ENCODE measurements at regions not wholly inside any gene's neighbourhood (a gene's known extent, or its start where the extent isn't known, plus 50 kb on each side); places are given as distances from the start of the nearest gene placed in this dataset.

DNA sequence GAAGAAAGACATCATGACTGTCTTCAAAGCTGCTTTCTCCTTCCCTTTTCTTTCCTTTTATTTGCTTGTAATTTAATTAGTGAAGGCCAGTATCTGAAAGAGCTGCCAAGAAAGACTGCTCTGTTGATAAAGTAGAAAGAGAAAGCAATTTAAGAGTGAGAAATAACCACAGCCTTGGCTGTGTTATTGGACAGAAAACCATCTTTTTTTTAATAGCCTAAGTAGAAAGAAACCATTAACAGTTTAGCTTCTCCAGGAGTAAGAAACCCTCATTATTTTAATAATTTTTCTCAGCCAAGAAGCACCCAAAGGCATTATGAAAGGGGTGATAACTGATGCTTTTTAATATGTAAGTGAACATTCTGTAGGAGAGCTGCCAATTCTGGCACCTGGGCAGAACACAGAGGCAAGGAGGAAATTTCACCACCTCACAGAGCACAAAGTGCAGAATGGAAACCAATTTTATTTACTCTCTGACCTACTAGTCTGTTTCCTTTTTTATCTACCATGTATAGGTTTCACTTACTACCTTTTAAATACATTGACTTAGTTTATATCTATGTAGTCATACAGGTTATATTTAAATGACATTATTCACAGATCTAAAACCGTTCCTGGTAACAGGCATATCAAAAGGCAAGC is 703.2 kb downstream of the MRPL39 start:
- Mint-ChIP-seq H3K4me3 (no peak overlapping the region), H3K4me1 (no peaks in the 10 kb centered on the region), H3K36me3 (no peaks in the 10 kb centered on the region), H3K27me3 (ENCODE audit: low read depth) (no peaks in the 10 kb centered on the region), H3K9me3 (peaks cover 21% of the 10 kb centered on the region), H3K27ac (no peak overlapping the region)
- no peak for DNase-seq (ENCODE audit: low spot score in 2 of 2, unreplicated experiment in 2 of 2)
- TF ChIP-seq, protein P1, sequence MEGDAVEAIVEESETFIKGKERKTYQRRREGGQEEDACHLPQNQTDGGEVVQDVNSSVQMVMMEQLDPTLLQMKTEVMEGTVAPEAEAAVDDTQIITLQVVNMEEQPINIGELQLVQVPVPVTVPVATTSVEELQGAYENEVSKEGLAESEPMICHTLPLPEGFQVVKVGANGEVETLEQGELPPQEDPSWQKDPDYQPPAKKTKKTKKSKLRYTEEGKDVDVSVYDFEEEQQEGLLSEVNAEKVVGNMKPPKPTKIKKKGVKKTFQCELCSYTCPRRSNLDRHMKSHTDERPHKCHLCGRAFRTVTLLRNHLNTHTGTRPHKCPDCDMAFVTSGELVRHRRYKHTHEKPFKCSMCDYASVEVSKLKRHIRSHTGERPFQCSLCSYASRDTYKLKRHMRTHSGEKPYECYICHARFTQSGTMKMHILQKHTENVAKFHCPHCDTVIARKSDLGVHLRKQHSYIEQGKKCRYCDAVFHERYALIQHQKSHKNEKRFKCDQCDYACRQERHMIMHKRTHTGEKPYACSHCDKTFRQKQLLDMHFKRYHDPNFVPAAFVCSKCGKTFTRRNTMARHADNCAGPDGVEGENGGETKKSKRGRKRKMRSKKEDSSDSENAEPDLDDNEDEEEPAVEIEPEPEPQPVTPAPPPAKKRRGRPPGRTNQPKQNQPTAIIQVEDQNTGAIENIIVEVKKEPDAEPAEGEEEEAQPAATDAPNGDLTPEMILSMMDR (IDR thresholded peaks at IDR 0.05; ENCODE audit: unreplicated experiment): no peak

DNA sequence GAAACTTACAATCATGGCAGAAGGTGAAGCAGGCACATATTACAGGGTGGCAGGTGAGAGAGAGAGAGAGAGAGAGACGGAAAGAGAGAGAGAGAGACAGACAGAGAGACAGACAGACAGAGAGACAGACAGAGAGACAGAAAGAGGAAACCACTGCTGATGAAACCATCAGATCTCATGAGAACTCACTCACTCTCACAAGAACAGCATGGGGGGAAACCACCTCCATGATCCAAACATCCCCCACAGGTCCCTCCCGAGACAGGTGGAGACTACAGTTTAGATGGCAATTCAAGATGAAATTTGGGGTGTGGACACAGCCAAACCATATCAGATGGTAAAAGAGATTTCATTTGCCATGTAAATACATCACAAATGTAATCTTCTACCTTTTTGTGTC is 708.1 kb downstream of the MRPL39 start:
- Mint-ChIP-seq H3K27ac (no peak overlapping the region), H3K4me3 (no peak overlapping the region), H3K4me1 (peaks cover 4% of the 10 kb centered on the region), H3K27me3 (ENCODE audit: low read depth) (no peaks in the 10 kb centered on the region), H3K36me3 (no peaks in the 10 kb centered on the region), H3K9me3 (peaks cover 14% of the 10 kb centered on the region)
- TF ChIP-seq, protein P1 (IDR thresholded peaks at IDR 0.05; ENCODE audit: unreplicated experiment): no peak
- DNase-seq (ENCODE audit: low spot score in 2 of 2, unreplicated experiment in 2 of 2): no peak

DNA sequence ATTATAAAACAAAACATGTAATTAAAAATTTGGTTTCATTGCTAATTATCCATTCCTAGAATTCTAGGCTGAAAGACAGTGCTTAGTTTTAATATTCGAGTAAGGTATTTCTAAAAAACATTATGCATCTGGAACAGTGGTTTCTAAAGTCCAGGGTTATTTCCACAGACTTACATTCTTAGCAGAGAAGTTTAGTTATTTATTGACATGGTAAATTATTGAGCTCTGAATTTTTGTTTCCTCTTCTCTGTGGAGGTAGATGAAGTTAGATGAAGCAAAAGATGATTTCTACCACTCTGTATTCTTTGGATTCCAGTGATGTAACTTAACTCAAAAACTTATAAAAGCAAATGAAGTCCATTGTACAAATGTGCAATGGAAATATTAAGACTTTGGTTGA is 709.4 kb downstream of the MRPL39 start:
- Mint-ChIP-seq H3K4me1 (peaks cover 4% of the 10 kb centered on the region), H3K27me3 (ENCODE audit: low read depth) (no peaks in the 10 kb centered on the region), H3K36me3 (no peaks in the 10 kb centered on the region), H3K27ac (no peak overlapping the region), H3K9me3 (peaks cover 4% of the 10 kb centered on the region), H3K4me3 (no peak overlapping the region)
- no peak for DNase-seq (ENCODE audit: low spot score in 2 of 2, unreplicated experiment in 2 of 2)
- TF ChIP-seq, protein P1 (IDR thresholded peaks at IDR 0.05; ENCODE audit: unreplicated experiment): no peak

DNA sequence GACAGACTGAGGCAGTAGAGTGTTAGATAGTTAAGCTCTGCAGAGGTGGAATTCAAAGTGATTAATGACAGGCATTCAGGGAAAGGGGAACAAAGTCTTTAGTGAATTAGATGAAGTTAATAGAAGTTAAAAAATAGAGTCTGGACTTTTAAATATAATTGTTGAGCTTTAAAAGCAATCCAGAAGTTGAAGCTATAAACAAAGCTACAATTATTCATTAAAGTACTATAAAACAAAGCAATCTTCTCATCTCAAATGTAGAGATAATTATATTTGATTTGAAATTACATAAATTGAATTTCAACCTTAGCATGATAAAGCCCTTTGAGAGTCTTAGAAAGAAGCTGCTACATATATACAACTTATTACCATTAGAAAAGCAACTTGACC is 710.6 kb downstream of the MRPL39 start:
- Mint-ChIP-seq H3K4me3 (no peak overlapping the region), H3K4me1 (peaks cover 4% of the 10 kb centered on the region), H3K9me3 (peaks cover 4% of the 10 kb centered on the region), H3K36me3 (no peaks in the 10 kb centered on the region), H3K27ac (no peak overlapping the region), H3K27me3 (ENCODE audit: low read depth) (no peaks in the 10 kb centered on the region)
- TF ChIP-seq, protein P1 (IDR thresholded peaks at IDR 0.05; ENCODE audit: unreplicated experiment): no peak
- no peak for DNase-seq (ENCODE audit: low spot score in 2 of 2, unreplicated experiment in 2 of 2)

DNA sequence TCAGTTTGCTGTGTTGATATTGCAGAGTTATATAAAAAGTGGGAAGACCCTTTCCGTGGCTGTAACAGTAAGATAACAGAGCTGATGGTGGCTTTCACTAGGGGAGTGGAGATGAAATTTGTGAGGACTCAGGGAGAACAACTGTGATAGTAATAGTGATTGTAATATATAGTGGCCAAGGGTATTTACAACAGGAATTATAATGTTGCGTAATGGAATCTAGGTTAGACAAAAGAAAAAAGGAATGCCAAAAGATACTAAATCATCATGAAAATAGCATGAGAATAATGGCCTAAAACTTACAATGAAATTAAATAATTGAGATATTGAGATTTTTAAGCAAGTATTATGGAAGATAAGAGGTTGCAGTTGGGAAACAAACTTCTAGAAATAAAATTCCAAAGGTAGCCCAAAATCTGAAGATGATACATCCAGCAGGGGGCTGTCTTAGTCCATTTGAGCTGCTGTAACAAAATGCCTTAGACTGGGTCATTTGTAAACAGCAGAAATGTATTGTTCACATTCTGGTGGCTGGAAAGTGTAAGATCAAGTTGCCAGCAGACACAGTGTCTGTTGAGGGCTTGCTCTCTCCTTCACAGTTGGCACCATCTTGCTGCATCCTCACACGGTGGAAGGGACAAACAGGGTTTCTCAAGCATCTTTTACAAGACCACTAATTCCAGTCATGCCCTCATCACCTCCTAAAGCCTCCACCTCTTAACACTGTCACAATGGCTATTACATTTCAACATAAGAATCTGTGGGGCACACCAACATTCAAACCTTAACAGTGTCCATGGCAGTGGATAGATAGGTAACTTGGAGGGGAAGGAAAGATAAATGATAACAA is 711.2 kb downstream of the MRPL39 start:
- Mint-ChIP-seq H3K36me3 (no peaks in the 10 kb centered on the region), H3K27me3 (ENCODE audit: low read depth) (no peaks in the 10 kb centered on the region)

More for the DNA sequence above, 711.2 kb downstream of the MRPL39 start:
- TF ChIP-seq, protein P1 (IDR thresholded peaks at IDR 0.05; ENCODE audit: unreplicated experiment): no peak
- H3K9me3 Mint-ChIP-seq: peaks cover 4% of the 10 kb centered on the region
- no peak overlapping the region for H3K4me3 Mint-ChIP-seq
- peaks cover 4% of the 10 kb centered on the region for H3K4me1 Mint-ChIP-seq
- DNase-seq (ENCODE audit: low spot score in 2 of 2, unreplicated experiment in 2 of 2): no peak
- H3K27ac Mint-ChIP-seq: no peak overlapping the region

Data from mesothelial cell of epicardium (in vitro differentiated cells).